GM18909 (cell line): ENCODE measurements at regions not wholly inside any gene's neighbourhood (a gene's known extent, or its start where the extent isn't known, plus 50 kb on each side); places are given as distances from the start of the nearest gene placed in this dataset.

Experiments used
- ATAC-seq: cut with Tn5 transposase; IDR thresholded peaks from one replicate; pipeline ENCODE4 v1.9.1; 2021; ENCODE audit warnings: mild to moderate bottlenecking; ENCODE audit not compliant: unreplicated experiment, poor library complexity

- ATAC-seq: no peak
Observed at GRCh38 chr13:50677687-50678463, 165.6 kb downstream of the DLEU7 start.

DNA sequence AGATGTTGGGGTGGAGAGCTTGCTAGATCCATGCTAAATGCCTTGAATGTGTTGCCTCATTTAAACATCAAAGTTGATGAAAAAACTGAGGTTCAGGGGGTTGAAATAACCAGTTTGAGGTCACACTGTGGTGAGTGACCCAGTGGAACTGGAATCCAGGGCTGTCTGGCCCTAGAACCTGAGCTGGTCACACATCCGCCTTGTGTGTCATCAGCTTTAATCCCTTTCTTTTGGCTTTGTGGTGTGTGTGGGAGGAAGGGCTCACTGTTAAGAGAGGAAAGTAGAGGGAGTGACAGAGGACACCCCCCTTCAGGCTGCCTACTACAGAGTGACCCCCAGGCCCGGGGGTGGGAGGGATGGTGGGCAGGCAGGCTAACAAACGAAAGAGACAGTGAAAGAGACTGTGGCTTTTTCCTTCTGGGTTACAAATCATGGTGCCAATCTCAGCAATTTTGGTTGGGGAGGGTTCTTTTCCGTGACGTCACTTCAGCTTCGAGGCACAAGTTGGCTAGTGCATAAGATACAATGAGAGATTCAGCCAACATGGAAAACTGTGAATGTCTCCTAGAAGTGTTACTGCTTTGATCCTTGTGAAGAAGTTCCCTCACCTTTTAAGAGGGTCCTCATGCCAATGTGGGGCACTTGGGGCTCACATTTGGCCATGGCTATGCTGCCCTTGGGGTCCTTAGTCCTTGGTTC lies 164.9 kb downstream of the DLEU7 start:
- ATAC-seq: no peak

GRCh38 chr13:50679321-50679720 lies 164.2 kb downstream of the DLEU7 start:
- no peak for ATAC-seq

DNA sequence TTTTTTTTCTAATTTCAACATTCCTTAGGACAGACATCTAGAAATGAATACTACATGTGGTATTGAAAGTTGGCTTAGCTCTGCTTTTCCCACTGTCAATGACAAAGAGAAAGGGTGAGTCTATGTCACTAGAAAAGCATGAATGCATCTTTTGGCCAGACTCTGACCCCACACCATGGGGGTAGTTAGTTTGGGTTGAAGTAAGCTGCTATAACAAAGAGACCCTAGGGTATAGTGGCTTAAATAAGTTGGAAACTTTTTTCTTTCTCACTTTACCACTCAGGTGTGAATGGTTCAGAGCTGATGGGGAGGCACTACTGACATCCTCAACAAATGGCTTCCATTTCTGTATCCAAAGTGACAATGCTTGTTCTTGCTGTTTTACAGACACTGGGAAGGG lies 161.5 kb downstream of the DLEU7 start:
- ATAC-seq: no peak

DNA sequence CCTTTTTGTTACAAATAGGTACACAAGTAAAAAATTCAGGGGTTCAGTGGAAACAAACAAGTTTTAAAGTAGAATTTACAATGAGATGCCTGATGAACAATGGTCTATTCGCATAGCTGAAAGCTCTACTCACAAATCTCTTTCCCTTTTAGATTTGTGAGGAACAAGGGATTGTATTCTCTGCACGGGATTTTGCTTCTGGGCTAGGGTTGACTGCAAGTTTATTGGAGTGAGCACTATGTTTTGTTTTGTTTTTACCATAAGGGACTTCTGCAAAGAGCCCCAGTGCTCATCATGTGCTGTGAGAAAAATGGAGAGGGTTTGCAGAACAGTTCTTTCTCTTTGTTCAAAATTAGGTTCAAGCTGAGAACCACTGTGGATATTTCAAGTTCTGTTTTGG lies 160.5 kb downstream of the DLEU7 start:
- ATAC-seq: no peak

GRCh38 chr13:50684366-50684765 lies 159.1 kb downstream of the DLEU7 start:
- no peak for ATAC-seq

- no peak for ATAC-seq
Observed at GRCh38 chr13:50685491-50685890, 158.0 kb downstream of the DLEU7 start.

DNA sequence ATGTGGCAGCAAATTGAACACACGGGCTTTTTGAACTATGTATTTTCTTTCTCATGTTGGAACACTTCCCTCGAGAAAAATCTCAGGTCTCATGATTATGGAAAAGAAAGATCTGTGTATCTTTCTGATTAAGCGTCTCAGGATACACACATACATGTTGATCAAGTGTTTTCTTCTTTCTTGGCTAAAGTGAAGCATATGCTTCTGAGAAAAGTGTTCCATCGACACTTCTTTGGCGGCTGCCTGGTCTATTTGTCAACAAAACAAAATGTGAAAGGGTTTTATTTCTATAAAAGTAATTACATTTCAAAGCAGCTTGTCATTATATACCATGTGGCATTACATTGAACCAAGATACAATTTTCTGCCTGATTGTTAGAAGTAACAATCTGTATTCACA lies 157.5 kb downstream of the DLEU7 start:
- ATAC-seq: no peak

GRCh38 chr13:50686551-50686950 lies 156.9 kb downstream of the DLEU7 start:
- ATAC-seq: no peak

- ATAC-seq: no peak
Observed at GRCh38 chr13:50687545-50687944, 155.9 kb downstream of the DLEU7 start.

DNA sequence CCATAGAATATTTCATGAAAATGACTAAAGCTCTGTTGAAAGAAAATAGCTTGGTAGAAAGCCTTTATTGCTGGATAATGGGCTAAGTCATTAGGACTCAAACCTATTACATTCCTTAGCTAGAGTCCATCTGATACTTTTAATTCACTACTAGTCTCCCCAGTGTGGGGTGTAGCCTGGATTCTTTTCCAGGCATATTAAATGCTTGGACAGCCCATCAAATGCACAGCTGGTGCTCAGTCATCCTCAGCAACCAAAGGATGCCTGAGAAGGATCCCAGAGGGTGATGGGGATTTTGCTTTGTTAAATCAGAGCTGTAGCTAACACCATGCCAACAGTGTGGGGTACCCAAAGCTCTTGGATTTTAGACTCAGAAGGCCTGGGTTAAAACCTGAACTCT lies 153.5 kb downstream of the DLEU7 start:
- no peak for ATAC-seq

DNA sequence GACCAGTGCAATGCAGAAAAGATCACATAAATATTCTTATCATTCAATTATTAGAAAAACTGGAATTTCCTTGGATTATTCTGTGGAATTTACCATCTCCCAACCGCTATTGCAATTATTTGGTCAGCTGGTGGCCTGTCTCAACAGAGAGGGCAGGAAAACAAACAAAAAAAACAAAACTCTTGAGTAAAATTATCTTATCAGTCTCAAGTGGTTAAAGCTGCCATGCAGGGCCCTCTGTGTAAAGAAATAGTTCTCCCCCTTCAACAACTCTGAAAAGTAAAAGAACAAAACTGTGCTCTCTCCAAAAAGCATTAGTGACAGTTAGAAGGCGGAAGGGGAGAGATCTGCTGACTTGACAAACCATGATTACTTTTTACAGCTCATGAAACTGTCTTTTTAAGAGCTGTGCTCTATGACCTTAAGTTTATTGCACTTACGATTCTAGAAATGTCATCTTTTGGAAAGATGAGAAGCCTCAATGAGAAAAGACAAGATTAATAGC lies 152.3 kb downstream of the DLEU7 start:
- no peak for ATAC-seq

GRCh38 chr13:50691681-50692263 lies 151.7 kb downstream of the DLEU7 start:
- ATAC-seq: no peak

DNA sequence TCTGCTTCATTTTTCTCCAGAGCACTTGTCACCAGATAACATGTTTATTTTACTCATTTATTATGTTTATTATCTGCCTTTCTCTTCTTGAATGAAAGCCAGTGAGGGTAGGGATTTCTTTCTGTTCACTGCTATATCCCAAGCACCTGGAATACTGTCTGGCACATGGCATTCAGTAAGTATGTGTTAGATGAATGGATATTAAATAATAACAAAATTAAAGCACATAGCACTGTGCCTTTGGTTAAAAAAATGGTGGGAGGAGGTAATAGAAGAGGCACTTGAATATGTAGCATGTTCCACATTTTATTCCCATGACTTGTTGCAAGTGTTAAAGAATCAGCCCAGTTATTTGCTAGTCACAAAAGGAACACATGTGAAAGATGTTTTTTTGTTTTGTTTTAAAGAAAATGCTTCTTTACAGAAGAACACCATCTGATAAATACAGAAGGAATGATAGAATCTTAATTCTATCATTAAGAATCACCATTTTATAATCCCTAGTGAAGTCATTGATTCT lies 151.0 kb downstream of the DLEU7 start:
- ATAC-seq: no peak

DNA sequence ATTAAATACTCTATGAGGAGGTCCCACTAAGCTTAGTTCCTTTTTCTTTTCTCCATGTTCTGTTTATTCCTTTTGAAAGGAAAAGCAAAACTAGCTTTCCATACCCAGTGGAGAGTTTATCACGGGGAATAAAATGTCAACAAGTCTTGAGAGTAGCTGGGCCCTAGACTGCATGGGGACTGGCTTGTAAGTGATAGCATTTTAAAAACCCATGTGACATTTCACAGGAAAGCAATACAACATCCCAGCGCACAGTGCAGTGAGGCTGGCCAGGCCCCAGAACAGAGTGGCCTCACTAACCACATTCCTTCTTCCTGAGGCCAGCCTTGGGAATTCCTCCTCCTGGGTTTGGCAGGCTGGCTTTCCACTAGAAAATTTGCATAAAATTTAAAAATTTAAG lies 149.8 kb downstream of the DLEU7 start:
- no peak for ATAC-seq

GRCh38 chr13:50697746-50698539 lies 145.5 kb downstream of the DLEU7 start:
- no peak for ATAC-seq

DNA sequence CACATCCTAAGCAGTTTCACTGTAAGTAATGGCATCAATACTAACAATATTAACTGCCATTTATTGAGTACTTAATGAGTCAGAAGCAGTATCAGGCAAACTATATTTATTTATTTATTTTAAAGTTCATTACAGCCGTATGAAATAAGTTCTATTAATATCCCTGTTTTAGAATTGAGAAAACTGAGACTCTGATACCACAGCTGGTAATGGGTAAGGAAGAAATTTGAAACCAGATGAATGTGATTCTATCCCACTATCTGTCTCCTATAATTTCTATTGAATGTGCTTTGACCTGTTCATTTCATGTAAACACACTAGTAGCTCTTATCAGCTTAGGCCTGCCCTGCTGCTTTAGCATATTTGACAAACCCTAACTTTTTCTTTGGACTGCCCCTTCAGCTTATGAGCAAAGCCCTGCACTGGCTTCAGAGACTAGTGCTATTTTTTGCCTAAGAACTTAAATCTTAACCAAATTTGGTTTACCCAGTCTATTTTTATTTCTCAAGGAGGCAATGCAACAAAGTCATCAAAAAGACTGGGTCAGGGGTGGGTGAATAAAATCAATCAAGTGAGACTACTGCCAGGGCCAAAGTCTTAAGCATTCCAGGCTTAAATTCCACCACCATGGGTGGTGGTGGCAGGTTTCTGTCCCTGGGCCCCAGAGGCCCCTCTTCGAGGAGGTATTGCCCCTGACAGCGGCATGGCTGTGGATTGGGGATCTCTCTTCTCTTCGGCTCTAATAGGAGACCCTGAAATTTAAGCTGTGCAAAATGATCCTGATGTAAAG lies 143.4 kb downstream of the DLEU7 start:
- ATAC-seq: no peak

DNA sequence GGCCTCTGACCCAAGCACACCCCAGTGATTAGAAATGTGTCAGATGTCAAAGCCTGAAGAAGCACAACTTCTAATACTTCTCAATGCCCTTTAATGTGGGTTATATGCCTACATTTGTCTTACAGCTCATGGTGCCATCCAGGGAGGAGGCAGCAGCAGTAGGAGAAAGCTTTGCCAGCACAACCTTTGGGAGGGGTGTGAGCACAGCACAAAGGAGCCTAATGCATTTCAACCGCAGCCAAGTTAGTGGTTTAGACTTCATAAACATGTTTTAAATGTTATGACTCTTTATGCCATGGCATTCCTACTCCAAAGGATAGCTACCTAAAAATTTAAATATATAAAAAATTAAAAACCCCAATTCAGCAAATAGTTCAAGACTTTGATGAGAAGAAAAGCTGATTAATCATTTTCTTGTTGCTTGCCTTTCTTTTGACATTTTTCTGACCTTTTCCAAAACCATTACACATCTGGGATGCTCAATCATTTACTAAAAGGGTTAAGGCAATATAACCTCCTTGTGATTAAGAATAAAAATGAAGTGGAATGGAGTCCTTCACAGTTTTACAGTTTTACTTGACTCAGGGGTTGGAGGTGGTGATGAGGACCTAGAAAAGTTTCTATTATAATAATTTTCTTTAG lies 142.7 kb downstream of the DLEU7 start:
- ATAC-seq: no peak

- ATAC-seq: no peak
Observed at GRCh38 chr13:50701469-50701868, 142.0 kb downstream of the DLEU7 start.
